Fibroblast of the aortic adventitia (primary cell): ENCODE measurements at regions not wholly inside any gene's neighbourhood (a gene's known extent, or its start where the extent isn't known, plus 50 kb on each side); places are given as distances from the start of the nearest gene placed in this dataset.

Experiments used
- DNase-seq: peaks from one replicate; pipeline ENCODE4 v3.0.0-alpha.2; 2010; ENCODE audit warnings: low read depth
- H3K4me3 ChIP-seq: 2 replicates; pipeline ENCODE4 v1.5.1; 2011; ENCODE audit warnings: low read depth, mild to moderate bottlenecking, control low read depth, low read length, moderate library complexity
- CTCF ChIP-seq: IDR thresholded peaks from 2 replicates; pipeline ENCODE4 v1.5.1; 2011; ENCODE audit warnings: mild to moderate bottlenecking, low read length, control low read depth, inconsistent platforms; ENCODE audit not compliant: insufficient read depth

- H3K4me3 ChIP-seq, result no peak overlapping the region
- DNase-seq, result no peak
- TF ChIP-seq CTCF, result no peak
These were observed 362.3 kb upstream of the RBFOX1 start for GRCh38 chr16:6970171-6970857.

- no peak overlapping the region for H3K4me3 ChIP-seq
- DNase-seq, result no peak
- no peak for TF ChIP-seq CTCF
These were observed 363.1 kb upstream of the RBFOX1 start for GRCh38 chr16:6969594-6969993.

GRCh38 chr16:6967796-6968320 is 364.8 kb upstream of the RBFOX1 start:
- TF ChIP-seq CTCF, result no peak
- no peak overlapping the region for H3K4me3 ChIP-seq
- DNase-seq, result no peak

- TF ChIP-seq CTCF, result no peak
These were observed 365.7 kb upstream of the RBFOX1 start for GRCh38 chr16:6966925-6967324.

GRCh38 chr16:6964679-6965078 is 368.0 kb upstream of the RBFOX1 start:
- TF ChIP-seq CTCF, result no peak
- no peak overlapping the region for H3K4me3 ChIP-seq
- no peak for DNase-seq

More at GRCh38 chr16:6966925-6967324, 365.7 kb upstream of the RBFOX1 start:
- no peak overlapping the region for H3K4me3 ChIP-seq
- no peak for DNase-seq

GRCh38 chr16:6961704-6962103 is 370.9 kb upstream of the RBFOX1 start:
- TF ChIP-seq CTCF, result no peak
- H3K4me3 ChIP-seq, result no peak overlapping the region
- no peak for DNase-seq

- no peak overlapping the region for H3K4me3 ChIP-seq
- TF ChIP-seq CTCF, result no peak
- DNase-seq, result no peak
These were observed 374.5 kb upstream of the RBFOX1 start for GRCh38 chr16:6958184-6958583.
